C4-2B (cell line): ENCODE measurements at regions not wholly inside any gene's neighbourhood (a gene's known extent, or its start where the extent isn't known, plus 50 kb on each side); places are given as distances from the start of the nearest gene placed in this dataset.

Source experiments
- CTCF ChIP-seq: fragments of 450-650 bp; conservative IDR thresholded peaks from 2 replicates; pipeline ENCODE4 v1.5.1; 2017; ENCODE audit warnings: mild to moderate bottlenecking
- ZFX ChIP-seq: fragments of 450-650 bp; IDR thresholded peaks from 2 replicates; pipeline ENCODE4 v1.6.1; 2017

DNA sequence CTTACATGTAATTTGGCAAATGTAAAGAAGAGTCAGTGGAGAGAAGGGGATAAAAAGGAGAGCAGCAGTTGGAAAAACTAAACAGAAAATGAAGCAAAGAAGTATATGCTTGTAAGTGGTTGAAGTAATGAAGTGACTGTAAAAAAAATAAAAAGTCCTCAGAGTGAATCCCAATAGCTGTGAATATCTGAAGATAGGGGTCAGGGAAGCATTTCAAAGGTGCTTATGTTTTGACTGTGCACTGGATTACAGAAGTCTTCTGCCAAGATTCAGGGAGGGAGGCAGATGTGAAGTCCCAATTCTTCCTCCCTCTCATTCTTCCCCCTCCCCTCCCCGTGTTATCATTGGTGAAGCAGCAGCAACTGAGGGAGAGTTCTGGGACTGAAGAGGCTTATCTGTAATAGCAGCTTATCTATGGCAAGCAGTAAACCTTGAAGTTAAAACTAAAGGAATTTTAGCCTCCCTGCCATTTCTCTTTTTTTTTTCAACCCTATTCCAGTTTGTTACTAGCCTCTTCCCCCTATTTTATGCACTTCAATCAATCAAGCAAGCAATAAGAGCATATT, 597.9 kb downstream of the IGSF11 start:
- no peak for TF ChIP-seq CTCF
- TF ChIP-seq ZFX, result no peak
